ENCODE measurements at regions not wholly inside any gene's neighbourhood (a gene's known extent, or its start where the extent isn't known, plus 50 kb on each side); places are given as distances from the start of the nearest gene placed in this dataset.

- Histone ChIP-seq H3K4me3 (ENCODE audit: low read depth in 1 of 2, low read length in 1 of 2) (no peak overlapping the region), H3K36me3 (no peaks in the 10 kb centered on the region), H3K27ac (no peak overlapping the region), H3K9me3 (no peaks in the 10 kb centered on the region), H3K4me1 (ENCODE audit: control insufficient read depth in 1 of 2, insufficient read depth in 1 of 2, low read depth in 1 of 2, low read length in 1 of 2) (no peaks in the 10 kb centered on the region), H3K27me3 (peaks cover 83% of the 10 kb centered on the region)
- TF ChIP-seq CTCF (IDR thresholded peaks at IDR 0.05) = no peak
Measured at GRCh38 chr5:138648841-138649240, 73.6 kb upstream of the HSPA9 start.

GRCh38 chr5:138647794-138648410 lies 72.7 kb upstream of the HSPA9 start:
- H3K4me1 ChIP-seq (ENCODE audit: control insufficient read depth in 1 of 2, insufficient read depth in 1 of 2, low read depth in 1 of 2, low read length in 1 of 2) = no peaks in the 10 kb centered on the region
- no peaks in the 10 kb centered on the region for H3K9me3 ChIP-seq
- H3K27ac ChIP-seq = no peak overlapping the region
- no peak for TF ChIP-seq CTCF (IDR thresholded peaks at IDR 0.05)
- H3K4me3 ChIP-seq (ENCODE audit: low read depth in 1 of 2, low read length in 1 of 2) = no peak overlapping the region
- peaks cover 81% of the 10 kb centered on the region for H3K27me3 ChIP-seq
- no peaks in the 10 kb centered on the region for H3K36me3 ChIP-seq

GRCh38 chr5:138647261-138647788 lies 72.1 kb upstream of the HSPA9 start:
- Histone ChIP-seq H3K27me3 (peaks cover 81% of the 10 kb centered on the region), H3K4me3 (ENCODE audit: low read depth in 1 of 2, low read length in 1 of 2) (no peak overlapping the region)
- no peak for TF ChIP-seq CTCF (IDR thresholded peaks at IDR 0.05)

DNA sequence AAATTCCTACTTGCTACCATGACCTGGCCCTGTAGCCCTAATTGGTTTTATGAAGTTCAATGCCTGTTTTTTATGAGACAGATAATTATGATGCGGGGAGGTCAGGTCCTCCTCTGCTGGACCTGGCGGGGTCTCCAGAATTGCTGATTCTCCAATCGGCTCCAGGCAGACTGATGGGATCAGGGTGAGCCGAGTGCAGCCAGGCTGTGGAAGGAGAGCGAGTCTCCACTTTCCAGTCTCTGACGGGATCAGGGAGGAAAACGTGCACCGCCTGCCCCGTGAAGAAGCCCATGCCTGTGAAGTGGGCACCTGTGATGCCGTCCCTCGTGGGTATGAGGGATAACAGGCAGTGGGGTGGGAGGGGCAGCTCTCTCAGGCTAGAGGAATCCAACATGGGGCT lies 71.5 kb upstream of the HSPA9 start:
- no peaks in the 10 kb centered on the region for H3K36me3 ChIP-seq
- no peak overlapping the region for H3K4me3 ChIP-seq (ENCODE audit: low read depth in 1 of 2, low read length in 1 of 2)
- no peaks in the 10 kb centered on the region for H3K9me3 ChIP-seq
- TF ChIP-seq CTCF (IDR thresholded peaks at IDR 0.05) = no peak
- H3K27me3 ChIP-seq = peaks cover 81% of the 10 kb centered on the region
- no peak overlapping the region for H3K27ac ChIP-seq
- no peaks in the 10 kb centered on the region for H3K4me1 ChIP-seq (ENCODE audit: control insufficient read depth in 1 of 2, insufficient read depth in 1 of 2, low read depth in 1 of 2, low read length in 1 of 2)

More at GRCh38 chr5:138647261-138647788, 72.1 kb upstream of the HSPA9 start:
- Histone ChIP-seq H3K27ac (no peak overlapping the region), H3K4me1 (ENCODE audit: control insufficient read depth in 1 of 2, insufficient read depth in 1 of 2, low read depth in 1 of 2, low read length in 1 of 2) (no peaks in the 10 kb centered on the region), H3K9me3 (no peaks in the 10 kb centered on the region), H3K36me3 (no peaks in the 10 kb centered on the region)

DNA sequence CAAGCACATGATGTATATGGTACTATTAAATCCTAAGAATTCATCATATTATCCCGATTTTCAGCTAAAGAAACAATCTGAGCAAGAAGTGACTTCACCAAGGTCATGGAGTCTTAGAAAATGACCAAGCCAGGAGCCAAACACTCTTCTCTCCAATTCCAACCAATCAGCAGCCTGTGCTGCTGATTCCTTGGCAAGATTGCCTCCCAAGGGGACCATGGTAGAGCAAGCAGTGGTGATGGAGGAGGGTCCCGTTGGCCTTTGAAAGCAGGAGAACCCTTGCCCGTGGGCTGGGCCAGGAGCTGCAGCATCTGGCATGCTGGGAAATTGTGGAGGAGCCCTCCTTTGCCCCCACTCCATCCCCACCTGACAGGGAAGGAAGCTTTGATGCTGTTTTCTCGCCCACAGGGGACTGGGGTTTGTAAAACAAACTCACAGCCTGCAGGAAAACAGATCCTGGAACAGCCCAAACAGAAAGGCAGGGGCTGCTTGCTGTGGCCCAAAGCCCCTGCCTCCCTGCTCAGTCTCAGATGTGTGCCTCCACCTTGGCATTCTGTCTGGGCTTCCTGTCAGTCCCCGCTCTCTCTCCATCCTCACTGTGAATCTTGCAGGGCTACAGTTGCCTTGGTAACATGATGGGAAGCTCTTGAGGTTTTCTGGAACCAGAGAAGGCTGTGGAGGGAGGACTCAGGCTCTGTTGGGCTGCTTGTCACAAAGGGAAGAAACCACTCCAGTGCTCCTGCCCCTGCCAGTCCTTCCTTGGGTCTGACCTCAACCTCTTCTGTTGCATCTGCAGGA lies 70.8 kb upstream of the HSPA9 start:
- H3K27ac ChIP-seq = no peak overlapping the region
- H3K4me1 ChIP-seq (ENCODE audit: control insufficient read depth in 1 of 2, insufficient read depth in 1 of 2, low read depth in 1 of 2, low read length in 1 of 2) = no peaks in the 10 kb centered on the region
- no peak for TF ChIP-seq CTCF (IDR thresholded peaks at IDR 0.05)
- peaks cover 81% of the 10 kb centered on the region for H3K27me3 ChIP-seq
- no peaks in the 10 kb centered on the region for H3K36me3 ChIP-seq
- no peaks in the 10 kb centered on the region for H3K9me3 ChIP-seq
- no peak overlapping the region for H3K4me3 ChIP-seq (ENCODE audit: low read depth in 1 of 2, low read length in 1 of 2)
